ENCODE measurements at regions not wholly inside any gene's neighbourhood (a gene's known extent, or its start where the extent isn't known, plus 50 kb on each side); places are given as distances from the start of the nearest gene placed in this dataset.
"Not testable (repeated sequence)": the region's sequence is repeated elsewhere in the genome, so short reads cannot be mapped to it uniquely, and the experiment has no call there.

DNA sequence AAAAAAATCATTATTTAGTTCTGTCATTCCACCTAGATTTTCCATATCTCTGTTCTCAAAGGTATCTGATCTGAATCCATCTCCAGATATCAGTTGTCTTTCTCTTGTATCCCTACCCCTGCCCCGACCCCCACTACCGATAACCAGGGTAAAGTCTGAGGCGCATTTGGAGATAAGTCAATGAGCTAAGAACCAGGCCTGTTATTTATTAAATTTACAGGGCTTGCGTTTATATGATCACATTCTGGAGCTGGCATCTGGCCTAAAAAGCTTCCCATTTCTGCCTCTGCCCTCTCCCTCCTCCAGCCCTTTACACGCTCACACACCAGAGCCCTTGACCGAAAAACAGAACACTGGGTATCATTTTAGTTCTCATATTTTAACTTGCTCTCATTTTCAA is 144.7 kb downstream of the ALDH8A1 start:
- H2AFZ ChIP-seq (ENCODE audit: insufficient read depth, low read length, poor library complexity): no peak overlapping the region
- no peak overlapping the region for H3K4ac ChIP-seq (ENCODE audit: low read depth, low read length)
- H3K14ac ChIP-seq (ENCODE audit: low read length): no peak overlapping the region
- H3K4me1 ChIP-seq (ENCODE audit: control insufficient read depth in 1 of 2, insufficient read depth in 2 of 2, low read length in 2 of 2): peaks cover 4 to 7% of the 10 kb centered on the region in 2 experiments
- H3K27ac ChIP-seq (ENCODE audit: low read depth, low read length): no peak overlapping the region
- no peak overlapping the region for H2BK5ac ChIP-seq (ENCODE audit: low read depth, low read length, poor library complexity)
- no peak overlapping the region for H3K4me2 ChIP-seq (ENCODE audit: low read length)
- no peak overlapping the region for H4K8ac ChIP-seq (ENCODE audit: low read depth, low read length)
- no peaks in the 10 kb centered on the region for H3K79me1 ChIP-seq (ENCODE audit: low read length)
- H3K79me2 ChIP-seq (ENCODE audit: control insufficient read depth, insufficient read depth, low read length, poor library complexity): no peaks in the 10 kb centered on the region
- H3K9ac ChIP-seq (ENCODE audit: low read length): no peak overlapping the region
- H4K91ac ChIP-seq (ENCODE audit: low read depth, low read length): no peak overlapping the region
- no peak overlapping the region for H3K4me3 ChIP-seq (ENCODE audit: low read depth, low read length)
- H3K27me3 ChIP-seq (ENCODE audit: insufficient read depth, low read length): no peaks in the 10 kb centered on the region
- H3K36me3 ChIP-seq (ENCODE audit: control insufficient read depth in 1 of 2, insufficient read depth in 2 of 2, low read length in 2 of 2): no peaks in the 10 kb centered on the region
- H3K23ac ChIP-seq (ENCODE audit: low read length): no peak overlapping the region
- no peak overlapping the region for H2BK120ac ChIP-seq (ENCODE audit: insufficient read depth, low read length, poor library complexity)
- DNase-seq: no peak
- no peak overlapping the region for H3K18ac ChIP-seq (ENCODE audit: low read length)
- no peaks in the 10 kb centered on the region for H3K9me3 ChIP-seq (ENCODE audit: insufficient read depth, low read depth, low read length)
- no peak overlapping the region for H2BK12ac ChIP-seq (ENCODE audit: low read length)
- H4K12ac ChIP-seq (ENCODE audit: low read depth, low read length): no peak overlapping the region
- H2AK5ac ChIP-seq (ENCODE audit: low read length): no peak overlapping the region
- no CpG with 5 or more reads among the region's 6 CpGs for WGBS (ENCODE audit: extremely low coverage, insufficient coverage, insufficient read length)

DNA sequence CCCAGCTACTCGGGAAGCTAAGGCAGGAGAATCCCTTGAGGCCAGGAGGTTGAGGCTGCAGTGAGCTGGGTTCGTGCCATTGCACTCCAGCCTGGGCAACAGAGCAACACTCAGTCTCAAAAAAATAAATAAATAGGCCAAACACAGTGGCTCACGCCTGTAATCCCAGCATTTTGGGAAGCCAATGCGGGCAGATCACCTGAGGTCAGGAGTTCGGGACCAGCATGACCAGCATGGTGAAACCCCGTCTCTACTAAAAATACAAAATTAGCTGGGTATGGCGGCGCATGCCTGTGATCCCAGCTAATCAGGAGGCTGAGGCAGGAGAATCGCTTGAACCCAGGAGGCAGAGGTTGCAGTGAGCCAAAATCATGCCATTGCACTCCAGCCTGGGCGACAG is 145.6 kb downstream of the ALDH8A1 start:
- H2AK5ac ChIP-seq (ENCODE audit: low read length); H3K27me3 ChIP-seq (ENCODE audit: insufficient read depth, low read length); H2BK120ac ChIP-seq (ENCODE audit: insufficient read depth, low read length, poor library complexity); H3K9me3 ChIP-seq (ENCODE audit: insufficient read depth, low read depth, low read length); H2BK5ac ChIP-seq (ENCODE audit: low read depth, low read length, poor library complexity); H3K14ac ChIP-seq (ENCODE audit: low read length); H2AFZ ChIP-seq (ENCODE audit: insufficient read depth, low read length, poor library complexity); H3K9ac ChIP-seq (ENCODE audit: low read length); H2BK12ac ChIP-seq (ENCODE audit: low read length); H3K4me3 ChIP-seq (ENCODE audit: low read depth, low read length); H3K4me2 ChIP-seq (ENCODE audit: low read length); H4K12ac ChIP-seq (ENCODE audit: low read depth, low read length); H3K23ac ChIP-seq (ENCODE audit: low read length); H4K8ac ChIP-seq (ENCODE audit: low read depth, low read length); H3K27ac ChIP-seq (ENCODE audit: low read depth, low read length); H3K4ac ChIP-seq (ENCODE audit: low read depth, low read length); H3K79me1 ChIP-seq (ENCODE audit: low read length); H3K79me2 ChIP-seq (ENCODE audit: control insufficient read depth, insufficient read depth, low read length, poor library complexity); H3K4me1 ChIP-seq (ENCODE audit: control insufficient read depth in 1 of 2, insufficient read depth in 2 of 2, low read length in 2 of 2); H3K36me3 ChIP-seq (ENCODE audit: control insufficient read depth in 1 of 2, insufficient read depth in 2 of 2, low read length in 2 of 2); H3K18ac ChIP-seq (ENCODE audit: low read length); H4K91ac ChIP-seq (ENCODE audit: low read depth, low read length): not testable (repeated sequence)
- no CpG with 5 or more reads among the region's 10 CpGs for WGBS (ENCODE audit: extremely low coverage, insufficient coverage, insufficient read length)
- peak; percentile 84 to 85 for DNase-seq

DNA sequence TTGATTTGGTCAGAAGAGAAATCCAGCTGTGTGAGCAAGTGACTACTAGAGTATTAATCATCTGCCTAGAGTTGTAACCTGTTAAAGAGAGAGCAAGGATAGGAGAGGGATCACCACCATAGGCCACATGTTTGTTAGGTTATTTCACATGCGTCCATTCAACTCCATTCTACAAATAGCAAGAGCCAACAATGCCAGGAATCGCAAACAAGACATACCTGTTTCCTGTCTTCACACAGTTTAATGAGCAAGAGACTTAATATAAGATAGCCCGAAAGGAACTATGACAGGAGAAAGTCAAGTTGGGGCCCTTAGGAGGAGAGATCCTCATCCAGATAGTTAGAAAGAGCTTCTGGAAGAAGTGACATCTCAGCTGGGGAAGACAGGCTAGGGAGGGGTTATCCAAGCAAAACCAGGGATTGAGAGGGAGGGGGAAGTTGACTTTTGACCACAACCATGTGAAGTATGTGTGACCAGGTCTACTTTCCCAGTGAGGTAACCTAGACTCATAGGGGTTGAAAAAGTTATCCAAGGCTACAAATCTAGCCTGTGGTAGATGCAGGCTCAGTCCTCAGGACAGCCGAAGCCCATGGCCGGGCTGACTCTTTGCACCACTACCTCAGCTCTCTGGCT is 147.4 kb downstream of the ALDH8A1 start:
- no peak overlapping the region for H2AK5ac ChIP-seq (ENCODE audit: low read length)
- H3K4me2 ChIP-seq (ENCODE audit: low read length): no peak overlapping the region
- no peak overlapping the region for H2AFZ ChIP-seq (ENCODE audit: insufficient read depth, low read length, poor library complexity)
- H3K27me3 ChIP-seq (ENCODE audit: insufficient read depth, low read length): no peaks in the 10 kb centered on the region
- H3K4me3 ChIP-seq (ENCODE audit: low read depth, low read length): no peak overlapping the region
- H3K9me3 ChIP-seq (ENCODE audit: insufficient read depth, low read depth, low read length): no peaks in the 10 kb centered on the region
- H3K14ac ChIP-seq (ENCODE audit: low read length): no peak overlapping the region
- H3K27ac ChIP-seq (ENCODE audit: low read depth, low read length): no peak overlapping the region
- no peak overlapping the region for H2BK120ac ChIP-seq (ENCODE audit: insufficient read depth, low read length, poor library complexity)
- H3K36me3 ChIP-seq (ENCODE audit: control insufficient read depth in 1 of 2, insufficient read depth in 2 of 2, low read length in 2 of 2): no peaks in the 10 kb centered on the region
- H3K9ac ChIP-seq (ENCODE audit: low read length): no peak overlapping the region
- H4K12ac ChIP-seq (ENCODE audit: low read depth, low read length): no peak overlapping the region
- H2BK12ac ChIP-seq (ENCODE audit: low read length): no peak overlapping the region
- no peaks in the 10 kb centered on the region for H3K79me1 ChIP-seq (ENCODE audit: low read length)
- no peak overlapping the region for H4K8ac ChIP-seq (ENCODE audit: low read depth, low read length)
- H3K4ac ChIP-seq (ENCODE audit: low read depth, low read length): no peak overlapping the region
- H2BK5ac ChIP-seq (ENCODE audit: low read depth, low read length, poor library complexity): no peak overlapping the region
- no peak overlapping the region for H4K91ac ChIP-seq (ENCODE audit: low read depth, low read length)
- WGBS (ENCODE audit: extremely low coverage, insufficient coverage, insufficient read length): no CpG with 5 or more reads among the region's 5 CpGs
- DNase-seq: peak; percentile 84 to 93
- H3K23ac ChIP-seq (ENCODE audit: low read length): no peak overlapping the region
- no peak overlapping the region for H3K18ac ChIP-seq (ENCODE audit: low read length)
- H3K4me1 ChIP-seq (ENCODE audit: control insufficient read depth in 1 of 2, insufficient read depth in 2 of 2, low read length in 2 of 2): peaks cover 4 to 7% of the 10 kb centered on the region in 2 experiments
- H3K79me2 ChIP-seq (ENCODE audit: control insufficient read depth, insufficient read depth, low read length, poor library complexity): no peaks in the 10 kb centered on the region

DNA sequence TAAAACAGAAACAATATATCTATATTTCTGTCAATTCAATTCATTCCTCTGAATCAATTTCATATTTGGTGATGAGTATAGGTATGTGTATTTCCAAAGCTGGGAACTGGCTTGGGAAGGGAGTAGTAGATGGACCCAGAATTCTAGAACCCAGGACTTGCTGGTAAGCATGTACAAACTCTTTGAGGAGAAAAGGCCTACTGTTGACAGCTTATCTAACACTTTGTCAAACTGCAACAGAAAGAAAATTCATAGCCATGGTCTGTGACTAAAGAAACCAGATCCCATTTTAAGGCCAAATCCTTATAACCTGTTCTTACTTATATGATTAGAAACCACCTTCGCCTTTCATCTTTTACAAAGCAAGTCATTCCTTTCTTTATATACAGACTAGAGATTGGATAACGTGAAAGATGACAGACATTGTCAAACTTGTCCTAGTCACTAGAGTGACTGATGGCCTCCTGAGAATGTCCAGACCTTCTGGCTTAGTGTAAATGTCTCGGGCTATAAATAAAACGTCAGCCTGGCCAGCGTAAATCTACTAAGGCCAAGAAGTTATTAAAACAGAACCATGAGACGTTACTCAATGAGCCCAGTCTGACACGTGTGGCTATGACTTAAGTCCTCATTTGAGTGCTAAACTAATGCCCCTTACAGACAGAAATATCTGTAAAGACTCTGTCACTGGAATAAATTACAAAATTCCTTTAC is 152.3 kb downstream of the ALDH8A1 start:
- WGBS (ENCODE audit: extremely low coverage, insufficient coverage, insufficient read length): no CpG with 5 or more reads among the region's 7 CpGs

More for the DNA sequence above, 152.3 kb downstream of the ALDH8A1 start:
- Histone ChIP-seq H3K4me2 (ENCODE audit: low read length) (no peak overlapping the region), H3K9me3 (ENCODE audit: insufficient read depth, low read depth, low read length) (no peaks in the 10 kb centered on the region), H2BK12ac (ENCODE audit: low read length) (no peak overlapping the region), H3K14ac (ENCODE audit: low read length) (no peak overlapping the region), H2BK120ac (ENCODE audit: insufficient read depth, low read length, poor library complexity) (no peak overlapping the region), H3K23ac (ENCODE audit: low read length) (no peak overlapping the region), H3K9ac (ENCODE audit: low read length) (no peak overlapping the region), H3K18ac (ENCODE audit: low read length) (no peak overlapping the region), H2AFZ (ENCODE audit: insufficient read depth, low read length, poor library complexity) (no peak overlapping the region), H2AK5ac (ENCODE audit: low read length) (no peak overlapping the region), H2BK5ac (ENCODE audit: low read depth, low read length, poor library complexity) (no peak overlapping the region), H4K12ac (ENCODE audit: low read depth, low read length) (no peak overlapping the region), H3K4me1 (ENCODE audit: control insufficient read depth in 1 of 2, insufficient read depth in 2 of 2, low read length in 2 of 2) (peaks cover 0 to 3% of the 10 kb centered on the region in 2 experiments), H3K4me3 (ENCODE audit: low read depth, low read length) (no peak overlapping the region), H3K27me3 (ENCODE audit: insufficient read depth, low read length) (no peaks in the 10 kb centered on the region), H4K8ac (ENCODE audit: low read depth, low read length) (no peak overlapping the region), H3K4ac (ENCODE audit: low read depth, low read length) (no peak overlapping the region), H3K27ac (ENCODE audit: low read depth, low read length) (no peak overlapping the region), H3K79me1 (ENCODE audit: low read length) (no peaks in the 10 kb centered on the region), H3K79me2 (ENCODE audit: control insufficient read depth, insufficient read depth, low read length, poor library complexity) (no peaks in the 10 kb centered on the region), H3K36me3 (ENCODE audit: control insufficient read depth in 1 of 2, insufficient read depth in 2 of 2, low read length in 2 of 2) (no peaks in the 10 kb centered on the region), H4K91ac (ENCODE audit: low read depth, low read length) (no peak overlapping the region)
- DNase-seq: no peak
